ENCODE measurements at regions not wholly inside any gene's neighbourhood (a gene's known extent, or its start where the extent isn't known, plus 50 kb on each side); places are given as distances from the start of the nearest gene placed in this dataset.

DNA sequence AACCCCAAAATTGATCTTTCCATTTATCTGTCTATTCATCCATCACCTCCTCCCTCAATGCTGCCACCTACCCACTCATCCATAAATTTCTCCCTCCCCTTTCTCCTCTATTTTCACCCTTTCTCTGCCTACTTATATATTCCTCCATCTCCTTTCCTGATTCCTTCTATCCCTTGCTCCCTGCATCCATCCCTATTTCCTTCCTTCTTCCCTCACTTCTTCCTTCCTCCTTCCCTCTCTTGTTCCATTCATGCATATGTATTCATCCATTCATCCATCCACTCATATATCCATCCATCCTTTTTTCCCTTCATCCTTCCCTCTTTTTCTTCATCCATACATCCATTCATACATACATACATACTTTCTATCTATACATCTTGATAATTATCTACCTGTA lies 76.3 kb upstream of the GGTLC1 start:
- TF ChIP-seq, protein P1, sequence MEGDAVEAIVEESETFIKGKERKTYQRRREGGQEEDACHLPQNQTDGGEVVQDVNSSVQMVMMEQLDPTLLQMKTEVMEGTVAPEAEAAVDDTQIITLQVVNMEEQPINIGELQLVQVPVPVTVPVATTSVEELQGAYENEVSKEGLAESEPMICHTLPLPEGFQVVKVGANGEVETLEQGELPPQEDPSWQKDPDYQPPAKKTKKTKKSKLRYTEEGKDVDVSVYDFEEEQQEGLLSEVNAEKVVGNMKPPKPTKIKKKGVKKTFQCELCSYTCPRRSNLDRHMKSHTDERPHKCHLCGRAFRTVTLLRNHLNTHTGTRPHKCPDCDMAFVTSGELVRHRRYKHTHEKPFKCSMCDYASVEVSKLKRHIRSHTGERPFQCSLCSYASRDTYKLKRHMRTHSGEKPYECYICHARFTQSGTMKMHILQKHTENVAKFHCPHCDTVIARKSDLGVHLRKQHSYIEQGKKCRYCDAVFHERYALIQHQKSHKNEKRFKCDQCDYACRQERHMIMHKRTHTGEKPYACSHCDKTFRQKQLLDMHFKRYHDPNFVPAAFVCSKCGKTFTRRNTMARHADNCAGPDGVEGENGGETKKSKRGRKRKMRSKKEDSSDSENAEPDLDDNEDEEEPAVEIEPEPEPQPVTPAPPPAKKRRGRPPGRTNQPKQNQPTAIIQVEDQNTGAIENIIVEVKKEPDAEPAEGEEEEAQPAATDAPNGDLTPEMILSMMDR (IDR thresholded peaks at IDR 0.05; ENCODE audit: insufficient read depth, low read length, poor library complexity, severe bottlenecking), result no peak
- Histone ChIP-seq H3K36me3 (ENCODE audit: control insufficient read depth, insufficient read depth, low read length) (no peaks in the 10 kb centered on the region), H3K4me3 (replicated peaks; ENCODE audit: low read depth, low read length) (no peak overlapping the region), H3K27me3 (replicated peaks; ENCODE audit: control insufficient read depth, insufficient read depth, low read length) (no peaks in the 10 kb centered on the region)
- DNase-seq (ENCODE audit: extremely low read depth, insufficient read length), result no peak

DNA sequence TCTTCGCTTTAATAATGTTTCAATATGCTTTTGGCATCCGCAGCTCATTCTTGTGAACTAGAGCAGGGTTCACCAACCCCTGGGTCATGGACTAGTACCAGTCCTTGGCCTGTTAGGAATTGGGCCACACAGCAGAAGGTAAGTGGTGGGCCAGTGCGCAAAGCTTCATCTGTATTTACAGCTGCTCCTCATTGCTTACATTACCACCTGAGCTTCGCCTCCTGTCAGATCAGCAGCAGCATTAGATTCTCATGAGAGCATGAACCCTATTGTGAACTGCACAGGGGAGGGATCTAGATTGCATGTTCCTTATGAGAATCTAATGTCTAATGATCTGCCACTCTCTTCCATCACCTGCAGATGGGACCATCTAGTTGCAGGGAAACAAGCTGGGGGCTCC lies 75.5 kb upstream of the GGTLC1 start:
- TF ChIP-seq, protein P1 (IDR thresholded peaks at IDR 0.05; ENCODE audit: insufficient read depth, low read length, poor library complexity, severe bottlenecking), result no peak
- H3K27me3 ChIP-seq (replicated peaks; ENCODE audit: control insufficient read depth, insufficient read depth, low read length), result no peaks in the 10 kb centered on the region
- H3K4me3 ChIP-seq (replicated peaks; ENCODE audit: low read depth, low read length), result no peak overlapping the region
- no peak for DNase-seq (ENCODE audit: extremely low read depth, insufficient read length)
- no peaks in the 10 kb centered on the region for H3K36me3 ChIP-seq (ENCODE audit: control insufficient read depth, insufficient read depth, low read length)

DNA sequence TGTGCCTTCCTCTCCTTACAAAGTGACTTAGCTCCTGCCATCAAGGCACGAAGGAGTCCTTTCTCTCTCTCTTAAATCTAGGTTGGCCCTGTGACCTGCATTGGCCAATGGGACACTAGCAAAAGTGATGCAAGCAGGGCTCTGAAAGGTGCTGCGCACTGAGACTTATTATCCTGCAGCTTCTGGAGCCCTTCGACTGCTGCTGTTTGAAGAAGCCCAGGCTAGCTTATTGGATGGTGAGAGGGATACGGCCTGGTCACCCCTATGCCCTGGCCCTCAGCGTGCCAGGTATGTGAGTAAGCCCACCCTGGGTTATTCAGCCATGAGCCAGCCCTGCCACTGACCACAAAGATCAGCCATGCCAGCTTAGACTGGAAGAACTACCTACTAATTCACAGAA lies 74.5 kb upstream of the GGTLC1 start:
- Histone ChIP-seq H3K4me3 (replicated peaks; ENCODE audit: low read depth, low read length) (no peak overlapping the region), H3K27me3 (replicated peaks; ENCODE audit: control insufficient read depth, insufficient read depth, low read length) (no peaks in the 10 kb centered on the region), H3K36me3 (ENCODE audit: control insufficient read depth, insufficient read depth, low read length) (no peaks in the 10 kb centered on the region)
- no peak for DNase-seq (ENCODE audit: extremely low read depth, insufficient read length)
- TF ChIP-seq, protein P1 (IDR thresholded peaks at IDR 0.05; ENCODE audit: insufficient read depth, low read length, poor library complexity, severe bottlenecking), result no peak

DNA sequence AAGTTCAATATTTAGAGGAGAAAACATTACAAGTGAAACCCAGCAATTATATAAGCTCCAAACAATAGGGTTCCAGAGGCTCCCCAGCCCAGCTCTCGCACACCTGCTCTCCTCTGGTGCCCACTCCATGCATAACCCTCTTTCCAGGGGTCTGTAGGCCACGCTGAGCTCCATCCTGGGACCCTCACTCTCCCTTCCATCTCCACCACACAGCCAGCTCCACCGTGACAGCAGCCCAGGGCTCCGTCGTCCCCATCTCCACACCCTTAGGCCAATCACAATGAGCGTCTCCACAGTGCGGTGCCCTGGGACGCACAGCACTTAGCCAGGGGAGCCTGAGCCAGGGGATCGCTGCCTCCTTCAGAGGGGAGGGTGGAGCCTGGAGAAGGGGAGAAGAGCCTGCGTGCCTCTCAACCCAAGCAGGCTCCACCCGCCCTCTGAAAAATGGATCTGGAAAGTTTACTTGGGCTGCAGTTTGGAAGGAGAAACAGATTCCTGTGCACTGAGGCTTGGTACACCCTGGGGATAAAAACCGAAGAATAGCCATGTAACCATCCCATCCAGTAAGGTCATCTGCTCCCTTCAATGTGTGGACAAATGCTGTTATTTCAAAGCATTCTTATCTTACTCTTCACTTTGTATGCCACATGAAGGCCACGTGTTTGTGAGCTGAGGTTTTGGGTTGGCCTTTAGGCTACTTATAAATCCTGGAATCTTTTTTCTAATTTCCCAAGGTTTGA lies 72.4 kb upstream of the GGTLC1 start:
- Histone ChIP-seq H3K4me3 (replicated peaks; ENCODE audit: low read depth, low read length) (no peak overlapping the region), H3K27me3 (replicated peaks; ENCODE audit: control insufficient read depth, insufficient read depth, low read length) (no peaks in the 10 kb centered on the region), H3K36me3 (ENCODE audit: control insufficient read depth, insufficient read depth, low read length) (no peaks in the 10 kb centered on the region)
- TF ChIP-seq, protein P1 (IDR thresholded peaks at IDR 0.05; ENCODE audit: insufficient read depth, low read length, poor library complexity, severe bottlenecking), result no peak
- DNase-seq (ENCODE audit: extremely low read depth, insufficient read length), result peak; percentile 3

DNA sequence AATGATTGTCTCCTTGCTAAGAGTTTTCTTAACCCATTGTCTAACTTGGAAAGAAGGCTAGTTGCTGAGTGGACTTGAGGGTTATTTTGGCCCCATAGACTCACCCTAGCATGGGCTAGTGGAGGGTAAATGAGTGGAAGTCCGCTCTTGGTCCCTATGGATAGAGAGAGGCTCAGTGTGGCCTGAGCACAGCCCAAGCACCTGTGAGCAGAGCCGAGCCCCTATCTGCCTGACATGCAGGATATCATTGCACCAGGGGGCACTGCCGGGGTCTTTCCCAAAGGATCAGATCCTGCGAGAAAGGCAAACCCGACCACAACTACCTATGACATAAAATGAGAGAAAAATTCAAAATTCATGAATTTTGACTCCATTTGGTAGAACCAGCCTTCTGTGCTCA lies 70.6 kb upstream of the GGTLC1 start:
- Histone ChIP-seq H3K27me3 (replicated peaks; ENCODE audit: control insufficient read depth, insufficient read depth, low read length) (no peaks in the 10 kb centered on the region), H3K4me3 (replicated peaks; ENCODE audit: low read depth, low read length) (no peak overlapping the region), H3K36me3 (ENCODE audit: control insufficient read depth, insufficient read depth, low read length) (no peaks in the 10 kb centered on the region)
- no peak for DNase-seq (ENCODE audit: extremely low read depth, insufficient read length)
- TF ChIP-seq, protein P1 (IDR thresholded peaks at IDR 0.05; ENCODE audit: insufficient read depth, low read length, poor library complexity, severe bottlenecking), result no peak

DNA sequence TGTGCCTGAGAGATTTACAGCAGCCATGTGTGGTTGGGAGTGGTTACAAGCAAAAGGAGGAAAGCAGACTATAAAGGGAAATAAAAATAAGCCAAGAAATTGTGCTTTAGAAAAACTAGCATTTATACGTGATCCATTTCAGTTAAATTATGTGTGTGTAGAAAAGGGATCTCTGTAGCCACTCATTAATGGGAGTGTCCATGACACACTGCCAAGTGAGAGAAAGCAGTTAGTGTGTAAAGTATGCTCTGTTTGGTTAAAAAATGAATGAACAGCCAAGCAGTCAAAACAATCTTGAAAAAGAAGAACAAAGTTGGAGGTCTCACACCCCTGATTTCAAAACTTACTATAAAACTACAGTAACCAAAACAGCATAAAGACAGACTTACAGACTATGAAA lies 67.9 kb upstream of the GGTLC1 start:
- DNase-seq (ENCODE audit: extremely low read depth, insufficient read length), result no peak
- Histone ChIP-seq H3K36me3 (ENCODE audit: control insufficient read depth, insufficient read depth, low read length) (no peaks in the 10 kb centered on the region), H3K27me3 (replicated peaks; ENCODE audit: control insufficient read depth, insufficient read depth, low read length) (no peaks in the 10 kb centered on the region), H3K4me3 (replicated peaks; ENCODE audit: low read depth, low read length) (no peak overlapping the region)
- TF ChIP-seq, protein P1 (IDR thresholded peaks at IDR 0.05; ENCODE audit: insufficient read depth, low read length, poor library complexity, severe bottlenecking), result no peak

All from GM06990 (cell line).